Naive B cell (primary cell): ENCODE measurements at regions not wholly inside any gene's neighbourhood (a gene's known extent, or its start where the extent isn't known, plus 50 kb on each side); places are given as distances from the start of the nearest gene placed in this dataset.

Experiments used
- ATAC-seq, 2 donors: fragments of 150-1000 bp; cut with Tn5 transposase; 2 replicates each; pipeline ENCODE4 v1.10.0; 2021; ENCODE audit warnings: low read depth in 2 of 2, mild to moderate bottlenecking in 2 of 2, moderate library complexity in 2 of 2
- DNase-seq: peaks from one replicate; pipeline ENCODE4 v3.0.0; 2022
- H3K27ac Mint-ChIP-seq, 6 donors: one replicate each; pipeline ENCODE4 v1.8.0; 2020 to 2022; ENCODE audit warnings: mild to moderate bottlenecking in 6 of 6, mixed read lengths in 6 of 6, moderate library complexity in 5 of 6, inconsistent platforms in 2 of 6
- H3K27me3 Mint-ChIP-seq, 3 donors: one replicate each; pipeline ENCODE4 v1.8.0; 2021 to 2022; ENCODE audit warnings: mixed read lengths in 3 of 3, mild to moderate bottlenecking in 1 of 3
- H3K36me3 Mint-ChIP-seq, 2 donors: one replicate each; pipeline ENCODE4 v1.8.0; 2020 to 2022; ENCODE audit warnings: mixed read lengths in 2 of 2, inconsistent platforms in 1 of 2, mild to moderate bottlenecking in 1 of 2
- H3K4me1 Mint-ChIP-seq, 3 donors: one replicate each; pipeline ENCODE4 v1.8.0; 2020 to 2022; ENCODE audit warnings: mixed read lengths in 3 of 3, inconsistent platforms in 1 of 3, mild to moderate bottlenecking in 1 of 3, moderate library complexity in 1 of 3
- H3K4me3 Mint-ChIP-seq, 8 donors: one replicate each; pipeline ENCODE4 v1.8.0; 2020 to 2022; ENCODE audit warnings: mild to moderate bottlenecking in 8 of 8, mixed read lengths in 8 of 8, moderate library complexity in 8 of 8, inconsistent platforms in 2 of 8
- H3K9me3 Mint-ChIP-seq, 7 donors: one replicate each; pipeline ENCODE4 v1.8.0; 2020 to 2022; ENCODE audit warnings: mixed read lengths in 7 of 7, mild to moderate bottlenecking in 5 of 7, inconsistent platforms in 2 of 7, moderate library complexity in 1 of 7

DNA sequence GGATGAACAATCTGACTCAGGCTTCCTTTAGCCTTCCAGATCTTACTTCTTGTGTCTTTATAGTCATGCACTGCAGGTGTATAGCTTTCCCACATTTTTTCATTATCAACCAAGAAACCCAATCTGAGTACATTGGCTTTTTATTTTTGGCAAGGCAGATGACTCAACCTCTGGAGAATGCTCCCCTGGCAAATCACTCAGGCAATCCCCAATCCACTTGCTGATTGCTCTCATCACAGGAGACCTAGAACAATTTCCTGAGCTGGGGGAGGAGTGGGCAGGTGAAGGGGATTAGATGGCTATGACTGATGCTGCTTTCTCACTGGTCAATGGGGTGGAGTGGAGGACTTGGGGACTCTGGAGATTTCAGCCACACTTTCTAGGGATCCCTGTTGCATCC, 134.4 kb downstream of the SLC16A9 start:
- no peak for ATAC-seq
- Mint-ChIP-seq H3K9me3 (peaks cover 0 to 5% (median 0%) of the 10 kb centered on the region in 7 donors), H3K36me3 (no peaks in the 10 kb centered on the region), H3K27ac (no peak overlapping the region), H3K4me1 (no peaks in the 10 kb centered on the region), H3K27me3 (peaks cover 17 to 28% (median 20%) of the 10 kb centered on the region in 3 donors), H3K4me3 (no peak overlapping the region)
- no peak for DNase-seq

DNA sequence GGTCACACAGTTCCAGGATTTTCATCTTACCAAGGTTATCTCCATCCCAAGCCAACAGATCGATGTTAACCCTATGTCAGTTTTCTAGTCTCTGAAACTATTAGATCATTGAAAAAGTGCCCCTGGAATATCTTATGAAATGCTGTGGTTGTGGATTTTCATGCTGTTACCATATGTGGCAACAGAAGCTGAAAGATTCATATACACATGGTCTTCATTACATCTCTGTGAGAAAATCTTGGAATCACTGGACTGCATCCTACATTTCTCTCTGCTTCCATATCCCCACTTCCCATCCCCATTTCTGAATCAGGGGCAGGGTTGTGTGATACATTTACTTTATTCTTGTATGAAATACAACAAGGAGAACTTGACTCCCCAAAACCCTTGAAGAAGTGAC, 146.1 kb downstream of the SLC16A9 start:
- Mint-ChIP-seq H3K4me1 (no peaks in the 10 kb centered on the region), H3K27ac (no peak overlapping the region), H3K9me3 (peaks cover 0 to 5% (median 3%) of the 10 kb centered on the region in 7 donors), H3K27me3 (peaks cover 6 to 17% (median 7%) of the 10 kb centered on the region in 3 donors), H3K4me3 (no peak overlapping the region), H3K36me3 (no peaks in the 10 kb centered on the region)
- ATAC-seq (no peak), DNase-seq (no peak)

DNA sequence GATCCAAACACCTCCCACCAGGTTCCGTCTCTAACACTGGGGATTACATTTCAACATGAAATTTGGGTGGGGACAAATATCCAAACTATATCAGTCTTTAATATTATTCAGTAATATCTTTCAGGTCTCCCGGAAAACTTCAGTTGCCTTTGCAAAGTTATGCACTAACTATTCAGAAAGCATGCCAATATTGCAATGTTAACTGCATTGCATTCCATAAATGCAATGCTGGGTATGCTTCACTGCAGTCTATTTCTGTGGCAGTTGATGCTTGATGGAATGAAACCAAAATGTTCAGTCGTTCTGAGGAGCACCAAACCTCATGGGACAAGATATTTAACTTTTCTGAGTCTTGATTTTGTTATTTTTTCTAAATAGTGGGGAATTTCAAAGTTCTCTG, 147.5 kb downstream of the SLC16A9 start:
- DNase-seq (no peak), ATAC-seq (no peak)
- H3K4me1 Mint-ChIP-seq, result no peaks in the 10 kb centered on the region
- no peak overlapping the region for H3K27ac Mint-ChIP-seq
- no peak overlapping the region for H3K4me3 Mint-ChIP-seq
- H3K9me3 Mint-ChIP-seq, result peaks cover 0 to 6% (median 3%) of the 10 kb centered on the region in 7 donors
- peaks cover 12 to 22% (median 12%) of the 10 kb centered on the region in 3 donors for H3K27me3 Mint-ChIP-seq
- no peaks in the 10 kb centered on the region for H3K36me3 Mint-ChIP-seq

DNA sequence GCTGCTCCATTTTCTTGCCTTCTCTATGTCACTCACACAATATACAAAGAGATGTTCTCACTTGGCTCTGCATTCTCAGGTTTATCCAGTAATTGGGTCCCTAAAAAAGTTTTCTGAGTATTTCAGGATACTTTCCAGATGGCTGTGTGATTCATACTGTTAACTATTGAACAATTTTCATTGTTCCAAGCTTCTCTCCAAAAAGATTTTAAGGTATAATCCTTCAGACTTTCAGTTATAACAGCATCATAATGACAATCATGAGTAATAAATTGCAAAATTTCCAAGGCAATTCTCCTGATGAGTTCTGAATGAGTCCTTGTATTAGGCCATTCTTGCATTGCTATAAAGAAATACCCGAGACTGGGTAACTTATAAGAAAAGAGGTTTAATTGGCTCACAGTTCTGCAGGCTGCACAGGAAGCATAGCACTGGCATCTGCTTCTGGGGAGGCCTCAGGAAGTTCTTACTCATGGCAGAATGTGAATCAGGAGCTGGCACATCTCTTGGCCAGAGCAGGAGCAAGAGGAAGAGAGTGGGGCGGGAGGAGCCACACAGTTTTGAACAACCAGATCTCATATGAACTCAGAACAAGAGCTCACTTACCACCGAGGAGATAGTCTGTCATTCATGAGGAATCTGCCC, 148.1 kb downstream of the SLC16A9 start:
- Mint-ChIP-seq H3K4me1 (no peaks in the 10 kb centered on the region), H3K9me3 (peaks cover 0 to 6% (median 3%) of the 10 kb centered on the region in 7 donors), H3K27ac (no peak overlapping the region), H3K4me3 (no peak overlapping the region), H3K36me3 (no peaks in the 10 kb centered on the region), H3K27me3 (peaks cover 12 to 22% (median 12%) of the 10 kb centered on the region in 3 donors)
- DNase-seq (no peak), ATAC-seq (no peak)

DNA sequence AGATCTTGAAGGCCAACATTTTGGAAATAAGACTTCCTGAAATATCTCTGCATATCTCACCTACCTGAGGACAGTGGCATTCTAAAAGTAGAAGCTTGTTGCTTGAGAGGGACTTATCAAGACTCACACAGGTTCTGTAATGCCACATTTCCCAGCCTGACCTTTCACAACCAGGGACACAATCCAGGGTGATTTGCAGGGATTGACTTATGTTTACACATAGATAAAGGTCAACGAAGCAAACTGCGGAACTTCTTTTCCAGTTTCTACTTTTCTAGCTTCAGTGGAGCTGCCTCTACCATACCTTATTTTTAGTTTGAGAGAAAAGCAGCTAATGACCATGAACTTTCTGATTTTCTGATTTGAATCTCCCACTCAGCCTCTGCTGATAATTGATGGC, 148.7 kb downstream of the SLC16A9 start:
- no peak overlapping the region for H3K27ac Mint-ChIP-seq
- ATAC-seq, result no peak
- peaks cover 0 to 6% (median 0%) of the 10 kb centered on the region in 7 donors for H3K9me3 Mint-ChIP-seq
- H3K36me3 Mint-ChIP-seq, result no peaks in the 10 kb centered on the region
- DNase-seq, result no peak
- peaks cover 12 to 22% (median 12%) of the 10 kb centered on the region in 3 donors for H3K27me3 Mint-ChIP-seq
- H3K4me3 Mint-ChIP-seq, result no peak overlapping the region
- no peaks in the 10 kb centered on the region for H3K4me1 Mint-ChIP-seq

DNA sequence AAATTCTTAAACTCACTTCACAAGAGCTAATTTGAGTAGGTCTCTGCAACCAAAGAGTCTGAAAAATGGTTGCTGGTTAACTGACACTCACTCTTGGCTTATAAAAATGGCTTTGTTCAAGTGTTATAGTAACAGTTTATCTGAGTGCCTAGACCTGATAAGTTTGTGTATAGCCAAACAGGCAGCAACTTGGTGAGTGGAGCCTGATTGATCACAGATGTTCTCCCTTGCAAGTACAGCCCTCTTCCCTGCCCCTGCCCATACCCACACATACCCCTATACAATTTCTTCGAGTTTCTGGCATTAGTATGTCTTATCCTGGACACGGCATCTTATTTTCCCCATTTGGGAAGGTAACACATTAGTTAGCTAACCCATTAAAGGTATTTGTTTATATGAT, 149.5 kb downstream of the SLC16A9 start:
- H3K36me3 Mint-ChIP-seq, result no peaks in the 10 kb centered on the region
- peaks cover 0 to 6% (median 0%) of the 10 kb centered on the region in 7 donors for H3K9me3 Mint-ChIP-seq
- H3K4me1 Mint-ChIP-seq, result no peaks in the 10 kb centered on the region
- ATAC-seq (no peak), DNase-seq (no peak)
- peaks cover 12 to 23% (median 12%) of the 10 kb centered on the region in 3 donors for H3K27me3 Mint-ChIP-seq
- H3K27ac Mint-ChIP-seq, result peak overlapping the region in 1 of 6 donors; percentile 40
- H3K4me3 Mint-ChIP-seq, result no peak overlapping the region

DNA sequence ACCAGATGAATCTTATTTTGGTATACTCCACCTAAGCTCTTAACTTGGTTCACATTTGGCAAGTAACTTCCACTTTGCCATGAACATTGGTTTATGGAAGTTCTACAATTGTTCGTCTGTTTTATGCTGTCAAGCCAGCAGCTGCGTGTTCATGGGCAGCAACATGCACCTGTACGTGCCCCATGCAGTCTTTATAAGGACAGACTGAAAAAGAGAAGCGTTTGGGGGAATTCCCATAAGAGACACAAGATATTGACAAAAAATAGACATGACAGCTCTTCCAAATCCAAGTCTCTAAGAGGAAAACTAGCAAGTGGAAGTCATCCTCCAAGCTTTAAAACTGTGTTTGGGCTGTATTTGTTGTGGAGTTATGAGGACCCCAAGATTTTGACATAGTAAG, 151.6 kb downstream of the SLC16A9 start:
- no peak overlapping the region for H3K27ac Mint-ChIP-seq
- peaks cover 0 to 6% (median 0%) of the 10 kb centered on the region in 7 donors for H3K9me3 Mint-ChIP-seq
- no peaks in the 10 kb centered on the region for H3K36me3 Mint-ChIP-seq

DNA sequence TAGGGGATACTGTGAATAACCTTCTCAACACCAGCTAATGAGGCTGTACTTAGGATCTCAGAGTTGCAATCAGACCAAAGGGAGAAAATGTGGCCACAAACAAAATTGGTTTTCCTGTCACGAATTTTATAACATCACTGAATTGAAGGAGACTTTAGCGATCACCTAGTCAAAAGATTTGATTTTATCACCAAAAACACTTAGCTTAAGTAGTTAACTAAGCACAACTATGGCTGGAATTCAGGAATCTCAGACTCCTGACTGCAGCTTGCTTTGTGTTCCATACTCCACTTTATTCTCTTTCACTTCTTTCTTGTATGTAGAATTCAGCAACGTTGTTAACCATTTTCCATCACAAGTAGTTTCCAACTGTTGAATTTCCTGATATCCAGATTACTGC, 152.0 kb downstream of the SLC16A9 start:
- DNase-seq, result no peak
- H3K27ac Mint-ChIP-seq, result no peak overlapping the region
- H3K9me3 Mint-ChIP-seq, result peaks cover 0 to 6% (median 0%) of the 10 kb centered on the region in 7 donors
- H3K36me3 Mint-ChIP-seq, result no peaks in the 10 kb centered on the region
- no peaks in the 10 kb centered on the region for H3K4me1 Mint-ChIP-seq
- no peak for ATAC-seq
- H3K27me3 Mint-ChIP-seq, result peaks cover 12 to 25% (median 24%) of the 10 kb centered on the region in 3 donors
- H3K4me3 Mint-ChIP-seq, result no peak overlapping the region

More for the DNA sequence above, 151.6 kb downstream of the SLC16A9 start:
- no peak overlapping the region for H3K4me3 Mint-ChIP-seq
- ATAC-seq (no peak), DNase-seq (no peak)
- peaks cover 12 to 28% (median 26%) of the 10 kb centered on the region in 3 donors for H3K27me3 Mint-ChIP-seq
- H3K4me1 Mint-ChIP-seq, result no peaks in the 10 kb centered on the region

DNA sequence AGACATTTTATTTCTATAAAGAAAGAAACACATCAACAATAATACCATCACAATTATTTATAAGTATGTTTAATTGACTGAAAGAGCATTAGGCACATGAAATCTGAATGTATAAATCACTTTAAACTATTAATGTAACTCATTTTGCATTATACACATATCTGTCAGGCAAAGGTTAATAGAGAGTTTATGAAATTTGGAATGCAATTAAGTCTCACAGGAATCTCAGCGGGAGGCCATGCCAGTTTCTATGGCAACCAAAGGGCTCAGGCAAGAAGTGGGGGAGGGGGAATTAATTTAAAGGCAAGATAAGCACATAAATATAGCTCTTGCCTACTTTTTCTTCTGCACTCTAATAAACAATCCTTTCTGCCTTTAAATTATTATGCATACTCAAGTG, 152.6 kb downstream of the SLC16A9 start:
- Mint-ChIP-seq H3K36me3 (no peaks in the 10 kb centered on the region), H3K9me3 (peaks cover 0 to 6% (median 0%) of the 10 kb centered on the region in 7 donors), H3K4me1 (no peaks in the 10 kb centered on the region), H3K4me3 (no peak overlapping the region), H3K27ac (no peak overlapping the region), H3K27me3 (peaks cover 12 to 22% (median 21%) of the 10 kb centered on the region in 3 donors)
- no peak for DNase-seq
- ATAC-seq, result no peak

DNA sequence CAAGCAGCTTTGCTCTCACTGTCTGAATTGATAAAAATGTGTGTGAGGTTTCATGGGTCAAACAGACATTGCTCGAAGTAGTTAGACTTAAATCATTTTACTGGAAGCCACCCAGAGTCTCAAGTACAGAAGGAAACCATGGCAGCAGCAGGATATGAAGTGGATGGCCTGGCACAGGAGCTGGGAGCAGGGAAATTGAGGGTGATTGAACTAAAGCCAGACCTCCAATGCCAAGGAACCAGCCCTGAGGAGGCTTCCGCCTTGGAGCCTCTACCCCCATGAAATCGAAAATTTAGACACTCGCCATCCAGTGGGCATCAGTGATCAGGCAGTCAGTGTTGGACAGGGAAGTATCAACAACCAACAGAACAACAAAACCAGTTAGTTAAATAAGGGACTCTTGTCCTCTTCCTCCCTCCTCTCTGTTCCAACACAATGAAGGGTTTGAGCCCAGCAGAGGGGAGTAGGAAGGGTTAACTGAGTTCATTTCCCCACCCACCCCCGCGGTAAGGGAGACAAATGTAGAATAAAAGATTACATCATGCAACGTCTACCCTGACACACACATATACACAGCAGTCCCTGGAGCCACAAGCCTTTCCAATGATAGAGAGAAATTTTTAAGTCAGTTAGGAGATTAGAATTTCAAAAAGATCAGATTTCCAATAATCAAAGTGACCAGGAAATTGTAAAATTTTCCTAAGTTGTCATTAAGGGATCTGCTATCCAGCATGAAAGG, 156.3 kb downstream of the SLC16A9 start:
- no peak overlapping the region for H3K4me3 Mint-ChIP-seq
- peaks cover 0 to 4% (median 0%) of the 10 kb centered on the region in 7 donors for H3K9me3 Mint-ChIP-seq
- no peaks in the 10 kb centered on the region for H3K36me3 Mint-ChIP-seq
- ATAC-seq, result no peak
- H3K27ac Mint-ChIP-seq, result no peak overlapping the region
- no peaks in the 10 kb centered on the region for H3K4me1 Mint-ChIP-seq
- peaks cover 5 to 21% (median 11%) of the 10 kb centered on the region in 3 donors for H3K27me3 Mint-ChIP-seq
- DNase-seq, result no peak

DNA sequence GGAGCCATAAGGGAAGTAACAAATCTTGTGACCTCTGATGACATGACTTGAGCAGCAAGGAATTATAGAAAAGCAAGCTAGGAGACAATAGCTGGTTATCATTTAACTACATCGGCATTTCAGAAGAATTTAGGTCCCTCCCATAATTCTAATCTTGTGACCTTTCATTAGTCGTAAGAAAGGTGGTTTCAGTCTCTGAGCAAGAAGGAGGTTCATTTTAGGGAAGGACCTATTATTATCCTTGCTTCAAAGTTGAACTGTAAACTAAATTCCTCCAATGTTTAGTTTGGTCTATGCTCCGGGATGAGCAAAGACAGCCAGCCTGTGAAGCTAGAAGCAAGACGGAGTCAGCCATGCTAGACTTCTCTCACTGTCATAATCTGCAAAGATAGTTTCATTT, 159.6 kb downstream of the SLC16A9 start:
- Mint-ChIP-seq H3K36me3 (no peaks in the 10 kb centered on the region), H3K9me3 (peaks cover 0 to 2% (median 0%) of the 10 kb centered on the region in 7 donors), H3K4me3 (no peak overlapping the region), H3K27me3 (peaks cover 0 to 19% (median 6%) of the 10 kb centered on the region in 3 donors), H3K4me1 (no peaks in the 10 kb centered on the region), H3K27ac (no peak overlapping the region)
- ATAC-seq, result no peak
- no peak for DNase-seq

DNA sequence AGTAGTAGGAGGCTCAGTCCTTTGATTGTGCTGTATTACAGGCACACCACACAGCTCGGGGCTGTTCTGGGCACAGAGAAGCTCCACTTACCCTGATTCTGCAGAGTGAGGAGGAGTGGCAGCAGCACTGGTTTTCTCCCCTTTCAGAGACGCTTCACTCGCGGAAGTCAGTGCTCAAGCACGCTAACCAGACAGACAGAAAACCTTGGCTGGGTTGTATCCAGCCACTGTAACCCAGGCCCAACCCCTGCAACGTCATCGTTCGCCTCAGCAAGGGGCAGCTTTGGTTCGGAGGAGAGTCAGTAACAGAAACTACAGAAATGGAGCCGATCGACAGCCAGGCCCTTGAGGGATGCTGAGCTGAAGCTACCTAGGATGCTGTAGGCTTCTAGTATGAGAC, 171.0 kb downstream of the SLC16A9 start:
- Mint-ChIP-seq H3K27me3 (peaks cover 0 to 3% (median 0%) of the 10 kb centered on the region in 3 donors), H3K4me1 (no peaks in the 10 kb centered on the region), H3K9me3 (peaks cover 3 to 9% (median 6%) of the 10 kb centered on the region in 7 donors), H3K27ac (no peak overlapping the region), H3K36me3 (no peaks in the 10 kb centered on the region), H3K4me3 (no peak overlapping the region)
- no peak for ATAC-seq
- no peak for DNase-seq

DNA sequence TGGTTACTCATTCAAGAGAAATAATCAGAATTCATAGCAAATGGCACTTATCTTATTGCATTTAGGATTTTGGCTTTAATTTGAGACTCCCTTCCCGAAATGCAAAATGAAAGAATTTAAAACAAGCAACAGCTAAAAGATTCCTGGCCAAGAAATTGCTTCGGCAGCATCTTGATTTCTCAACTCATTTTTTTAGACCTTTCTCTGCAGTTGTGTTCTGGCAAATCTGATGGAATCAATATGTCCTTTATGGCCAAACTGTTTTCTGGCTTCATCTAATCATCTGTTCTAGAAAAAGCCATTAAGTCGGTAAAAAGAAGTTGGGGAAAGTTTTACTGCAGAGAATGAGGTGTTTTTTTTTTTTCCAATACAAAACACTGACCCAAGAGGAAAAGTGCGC, 172.1 kb downstream of the SLC16A9 start:
- H3K9me3 Mint-ChIP-seq, result peaks cover 3 to 11% (median 6%) of the 10 kb centered on the region in 7 donors
- H3K4me3 Mint-ChIP-seq, result no peak overlapping the region
- no peaks in the 10 kb centered on the region for H3K36me3 Mint-ChIP-seq
- peaks cover 0 to 3% (median 0%) of the 10 kb centered on the region in 3 donors for H3K27me3 Mint-ChIP-seq
- H3K4me1 Mint-ChIP-seq, result no peaks in the 10 kb centered on the region
- H3K27ac Mint-ChIP-seq, result no peak overlapping the region
- no peak for DNase-seq
- no peak for ATAC-seq
